ENCODE measurements at regions not wholly inside any gene's neighbourhood (a gene's known extent, or its start where the extent isn't known, plus 50 kb on each side); places are given as distances from the start of the nearest gene placed in this dataset.
"Not testable (repeated sequence)": the region's sequence is repeated elsewhere in the genome, so short reads cannot be mapped to it uniquely, and the experiment has no call there.

DNA sequence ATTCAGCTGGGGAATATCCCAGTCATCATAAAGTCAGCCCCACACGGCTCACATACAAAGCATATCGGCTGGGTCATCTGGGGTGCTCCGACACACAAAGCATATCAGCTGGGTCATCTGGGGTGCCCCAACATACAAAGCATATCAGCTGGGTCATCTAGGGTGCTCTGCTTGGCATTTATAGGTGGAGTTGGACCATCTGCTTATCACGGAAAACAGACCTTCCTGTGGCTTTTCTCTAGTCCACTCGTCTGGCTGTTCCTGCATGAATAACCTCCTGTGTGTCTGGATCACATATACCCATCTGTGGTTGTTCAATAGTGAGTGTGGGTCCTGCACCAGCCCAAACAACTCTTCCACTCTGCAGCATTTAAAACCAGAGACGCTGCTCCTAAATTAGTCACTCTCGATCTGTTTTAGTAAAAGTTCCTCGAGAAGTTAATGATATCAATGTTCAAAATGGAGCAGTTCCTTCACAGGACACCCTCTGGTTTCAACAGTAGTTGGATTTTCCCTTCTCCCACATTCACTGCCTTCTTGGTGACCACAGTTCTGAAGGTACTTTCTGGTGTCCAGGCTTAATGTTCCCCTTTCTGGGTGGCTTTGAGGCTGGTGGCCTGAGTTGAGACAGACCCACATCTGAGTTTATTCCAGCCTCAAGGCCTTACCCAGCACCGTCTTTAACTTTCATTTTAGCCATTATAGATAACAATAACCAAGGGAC is 70.0 kb upstream of the FRG1 start:
- no peak for DNase-seq (ENCODE audit: low read depth in 2 of 2)

DNA sequence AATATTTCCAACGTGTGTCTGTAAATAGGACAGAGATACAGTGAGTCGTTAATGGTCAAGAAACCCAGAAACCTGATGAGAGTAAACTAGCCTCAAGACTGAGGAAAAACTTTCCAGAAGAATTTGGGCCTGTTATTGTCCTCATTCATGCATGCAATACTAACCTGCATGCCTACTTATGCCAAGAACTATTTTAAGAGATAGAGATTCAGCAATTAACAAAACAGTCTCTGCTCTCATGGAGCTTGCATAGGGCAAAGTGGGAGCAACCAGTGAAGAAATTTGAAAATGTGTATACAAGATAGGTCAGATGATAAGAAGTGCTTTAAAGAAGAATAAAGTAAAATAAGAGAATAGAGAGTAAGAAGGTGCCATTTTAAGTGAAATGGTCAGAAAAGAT is 66.1 kb upstream of the FRG1 start:
- no peak for DNase-seq (ENCODE audit: low read depth in 2 of 2)

DNA sequence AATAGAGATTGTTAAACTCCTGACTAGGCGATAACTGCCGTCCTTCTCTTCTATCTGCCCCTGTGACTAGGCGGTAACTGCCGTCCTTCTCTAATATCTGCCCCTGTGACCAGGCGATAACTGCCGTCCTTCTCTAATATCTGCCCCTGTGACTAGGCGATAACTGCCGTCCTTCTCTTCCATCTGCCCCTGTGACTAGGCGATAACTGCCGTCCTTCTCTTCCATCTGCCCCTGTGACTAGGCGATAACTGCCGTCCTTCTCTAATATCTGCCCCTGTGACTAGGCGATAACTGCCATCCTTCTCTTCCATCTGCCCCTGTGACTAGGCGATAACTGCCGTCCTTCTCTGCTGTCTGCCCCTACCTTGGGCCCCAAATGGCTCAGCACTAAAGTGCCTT is 59.5 kb upstream of the FRG1 start:
- DNase-seq (ENCODE audit: low read depth in 2 of 2), result peak in 1 of 2 donors; percentile 1

DNA sequence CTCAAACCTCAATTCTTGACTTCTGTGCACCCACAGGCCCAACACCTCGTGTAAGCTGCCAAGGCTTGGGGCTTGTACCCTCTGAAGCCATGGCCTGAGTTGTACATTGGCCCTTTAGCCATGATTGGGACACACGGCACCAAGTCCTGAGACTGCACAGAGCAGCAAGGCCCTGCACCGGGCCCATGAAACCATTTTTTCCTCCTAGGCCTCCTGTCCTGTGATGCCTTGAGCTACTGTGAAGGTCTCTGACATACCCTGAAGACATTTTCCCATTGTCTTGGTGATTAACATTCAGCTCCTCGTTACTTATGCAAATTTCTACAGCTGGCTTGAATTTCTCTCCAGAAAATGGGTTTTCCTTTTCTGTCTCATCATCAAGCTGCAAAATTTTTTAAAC is 52.3 kb upstream of the FRG1 start:
- DNase-seq (ENCODE audit: low read depth in 2 of 2), result not testable (repeated sequence)

Measured in stimulated activated CD4-positive, alpha-beta T cell treated with anti-CD3 and anti-CD28 coated beads, Interleukin-1b, Interleukin-23, amount 100 ng/mL, for 4 hours (primary cell).